ENCODE measurements at regions not wholly inside any gene's neighbourhood (a gene's known extent, or its start where the extent isn't known, plus 50 kb on each side); places are given as distances from the start of the nearest gene placed in this dataset.
"Not testable (repeated sequence)": the region's sequence is repeated elsewhere in the genome, so short reads cannot be mapped to it uniquely, and the experiment has no call there.

GRCh38 chr1:192879406-192879805, 70.6 kb downstream of the RGS2 start:
- H3K36me3 ChIP-seq (ENCODE audit: low read length), result no peaks in the 10 kb centered on the region
- H3K79me2 ChIP-seq (ENCODE audit: insufficient read depth, low read length), result no peaks in the 10 kb centered on the region
- no peak overlapping the region for H3K4me2 ChIP-seq (ENCODE audit: low read depth, low read length, poor library complexity, severe bottlenecking)
- H3K9me3 ChIP-seq (ENCODE audit: insufficient read depth, low read length), result no peaks in the 10 kb centered on the region
- H2AFZ ChIP-seq (ENCODE audit: low read depth, low read length, severe bottlenecking), result no peak overlapping the region
- H3K27ac ChIP-seq (ENCODE audit: low read depth, low read length), result no peak overlapping the region
- no peak overlapping the region for H3K4me3 ChIP-seq (ENCODE audit: insufficient read depth, low read length, poor library complexity, severe bottlenecking)
- H3F3A ChIP-seq (ENCODE audit: insufficient read depth), result no peaks in the 10 kb centered on the region
- H3K27me3 ChIP-seq (ENCODE audit: low read length), result no peaks in the 10 kb centered on the region
- TF ChIP-seq EZH2phosphoT487 (conservative IDR thresholded peaks at IDR 0.05; ENCODE audit: low read length), result no peak
- no peak for TF ChIP-seq CTCF (IDR thresholded peaks at IDR 0.05; ENCODE audit: insufficient read depth, low read length, poor library complexity, severe bottlenecking)
- no peaks in the 10 kb centered on the region for H3K9me2 ChIP-seq (replicated peaks; ENCODE audit: insufficient read depth, low read length)
- H3K9ac ChIP-seq (ENCODE audit: low read length), result no peak overlapping the region
- no peaks in the 10 kb centered on the region for H4K20me1 ChIP-seq (ENCODE audit: low read depth, low read length)

GRCh38 chr1:192880231-192880630, 71.4 kb downstream of the RGS2 start:
- no peaks in the 10 kb centered on the region for H3F3A ChIP-seq (ENCODE audit: insufficient read depth)
- H3K9me3 ChIP-seq (ENCODE audit: insufficient read depth, low read length), result no peaks in the 10 kb centered on the region
- H4K20me1 ChIP-seq (ENCODE audit: low read depth, low read length), result no peaks in the 10 kb centered on the region
- no peak overlapping the region for H3K9ac ChIP-seq (ENCODE audit: low read length)
- TF ChIP-seq CTCF (IDR thresholded peaks at IDR 0.05; ENCODE audit: insufficient read depth, low read length, poor library complexity, severe bottlenecking) (no peak), EZH2phosphoT487 (conservative IDR thresholded peaks at IDR 0.05; ENCODE audit: low read length) (no peak)
- no peaks in the 10 kb centered on the region for H3K9me2 ChIP-seq (replicated peaks; ENCODE audit: insufficient read depth, low read length)
- H3K4me2 ChIP-seq (ENCODE audit: low read depth, low read length, poor library complexity, severe bottlenecking), result no peak overlapping the region
- H3K79me2 ChIP-seq (ENCODE audit: insufficient read depth, low read length), result no peaks in the 10 kb centered on the region
- no peak overlapping the region for H3K27ac ChIP-seq (ENCODE audit: low read depth, low read length)
- no peaks in the 10 kb centered on the region for H3K27me3 ChIP-seq (ENCODE audit: low read length)
- no peak overlapping the region for H3K4me3 ChIP-seq (ENCODE audit: insufficient read depth, low read length, poor library complexity, severe bottlenecking)
- no peaks in the 10 kb centered on the region for H3K36me3 ChIP-seq (ENCODE audit: low read length)
- H2AFZ ChIP-seq (ENCODE audit: low read depth, low read length, severe bottlenecking), result no peak overlapping the region

- H3K79me2 ChIP-seq (ENCODE audit: insufficient read depth, low read length), result no peaks in the 10 kb centered on the region
- TF ChIP-seq EZH2phosphoT487 (conservative IDR thresholded peaks at IDR 0.05; ENCODE audit: low read length) (no peak), CTCF (IDR thresholded peaks at IDR 0.05; ENCODE audit: insufficient read depth, low read length, poor library complexity, severe bottlenecking) (no peak)
- H3K9ac ChIP-seq (ENCODE audit: low read length), result no peak overlapping the region
- H3K4me3 ChIP-seq (ENCODE audit: insufficient read depth, low read length, poor library complexity, severe bottlenecking), result no peak overlapping the region
- no peak overlapping the region for H3K27ac ChIP-seq (ENCODE audit: low read depth, low read length)
- no peaks in the 10 kb centered on the region for H3K9me2 ChIP-seq (replicated peaks; ENCODE audit: insufficient read depth, low read length)
- no peaks in the 10 kb centered on the region for H3K27me3 ChIP-seq (ENCODE audit: low read length)
- H2AFZ ChIP-seq (ENCODE audit: low read depth, low read length, severe bottlenecking), result no peak overlapping the region
- no peaks in the 10 kb centered on the region for H3F3A ChIP-seq (ENCODE audit: insufficient read depth)
- H3K4me2 ChIP-seq (ENCODE audit: low read depth, low read length, poor library complexity, severe bottlenecking), result no peak overlapping the region
- no peaks in the 10 kb centered on the region for H3K36me3 ChIP-seq (ENCODE audit: low read length)
- no peaks in the 10 kb centered on the region for H3K9me3 ChIP-seq (ENCODE audit: insufficient read depth, low read length)
- H4K20me1 ChIP-seq (ENCODE audit: low read depth, low read length), result no peaks in the 10 kb centered on the region
Measured at GRCh38 chr1:192884241-192884640, 75.4 kb downstream of the RGS2 start.

GRCh38 chr1:192885387-192885786, 76.5 kb downstream of the RGS2 start:
- H3K9me3 ChIP-seq (ENCODE audit: insufficient read depth, low read length); H3K36me3 ChIP-seq (ENCODE audit: low read length); H4K20me1 ChIP-seq (ENCODE audit: low read depth, low read length); H3K9ac ChIP-seq (ENCODE audit: low read length); H3K4me3 ChIP-seq (ENCODE audit: insufficient read depth, low read length, poor library complexity, severe bottlenecking); H2AFZ ChIP-seq (ENCODE audit: low read depth, low read length, severe bottlenecking); H3K9me2 ChIP-seq (replicated peaks; ENCODE audit: insufficient read depth, low read length); H3K27me3 ChIP-seq (ENCODE audit: low read length); H3F3A ChIP-seq (ENCODE audit: insufficient read depth); H3K27ac ChIP-seq (ENCODE audit: low read depth, low read length); H3K4me2 ChIP-seq (ENCODE audit: low read depth, low read length, poor library complexity, severe bottlenecking); H3K79me2 ChIP-seq (ENCODE audit: insufficient read depth, low read length): not testable (repeated sequence)
